K562 (cell line): ENCODE measurements at regions not wholly inside any gene's neighbourhood (a gene's known extent, or its start where the extent isn't known, plus 50 kb on each side); places are given as distances from the start of the nearest gene placed in this dataset.

Experiments
- ATAC-seq: fragments of 200-7000 bp; cut with Tn5 transposase; 3 replicates; pipeline ENCODE4 v1.9.1; 2020; ENCODE audit warnings: moderate library complexity
- BruUV-seq: library from RNA; stranded (reverse); fragments of 400-500 nt; replicated peaks from 2 replicates; lab custom pipeline; 2021; lab: Mats Ljungman, UMichigan
- CTCF ChIA-PET: fragments of 300-600 bp; formaldehyde crosslinking; extraction: SDS; loops from one replicate; lab custom pipeline; 2021; ENCODE audit warnings: low intra/inter-chr PET ratio; lab: Yijun Ruan, JAX
- POLR2A ChIA-PET: fragments of 300-600, 350-650 bp; sonication (Branson Sonifier 250); formaldehyde crosslinking; extraction: SDS; loops from one replicate; lab custom pipeline; 2021; ENCODE audit warnings: antibody characterized with exemption, inconsistent platforms; lab: Yijun Ruan, JAX
- DNase-seq, 4 experiments: peaks; one replicate each; pipeline versions ENCODE4 v3.0.0 to v3.0.0-alpha.2; 2011 to 2018; ENCODE audit warnings: low spot score in 3 of 4, mixed read lengths in 3 of 4; ENCODE audit errors: extremely low read depth in 1 of 4
- FAIRE-seq: peaks from 2 replicates; lab custom pipeline; 2011; peaks lifted over from hg19 to GRCh38; lab: Jason Lieb, UNC
- H2AFZ ChIP-seq: 2 replicates; pipeline ENCODE4 v1.6.0; 2011; ENCODE audit warnings: low read depth, low read length, control low read depth, inconsistent platforms
- H3K27ac ChIP-seq: fragments of 200-600 bp; 3 replicates; pipeline ENCODE4 v1.8.0; 2011; ENCODE audit warnings: low read depth, mild to moderate bottlenecking, control low read depth, inconsistent platforms, low read length, moderate library complexity, mixed read lengths; ENCODE audit errors: extremely low read depth
- H3K27me3 ChIP-seq, 2 experiments: fragments of 300-600 bp in 1 of 2; 2 replicates in 1 of 2; 3 replicates in 1 of 2; pipeline versions ENCODE4 v1.6.0 to v1.8.0; 2011; ENCODE audit warnings: inconsistent platforms in 2 of 2, low read length in 2 of 2, mild to moderate bottlenecking in 1 of 2, mixed read lengths in 1 of 2, moderate library complexity in 1 of 2; ENCODE audit not compliant: control insufficient read depth in 2 of 2, insufficient read depth in 2 of 2
- H3K36me3 ChIP-seq: fragments of 300-600 bp; 3 replicates; pipeline ENCODE4 v1.8.0; 2011; ENCODE audit warnings: mild to moderate bottlenecking, low read length, inconsistent platforms; ENCODE audit not compliant: control insufficient read depth, insufficient read depth
- H3K4me1 ChIP-seq, 2 experiments: fragments of 200-600 bp in 1 of 2; replicated peaks in 1 of 2; 2 replicates in 1 of 2; 3 replicates in 1 of 2; pipeline versions ENCODE4 v1.5.1 to v1.8.0; 2011; ENCODE audit warnings: inconsistent platforms in 2 of 2, low read length in 2 of 2, mild to moderate bottlenecking in 1 of 2, mixed read lengths in 1 of 2, moderate library complexity in 1 of 2; ENCODE audit not compliant: control insufficient read depth in 2 of 2, insufficient read depth in 2 of 2
- H3K4me2 ChIP-seq: 2 replicates; pipeline ENCODE4 v1.6.1; 2011; ENCODE audit warnings: low read length, control low read depth, inconsistent platforms, mixed read lengths; ENCODE audit not compliant: insufficient read depth
- H3K4me3 ChIP-seq: fragments of 200-600 bp; sonication (generic), shearing (Covaris generic); 2 replicates; pipeline ENCODE4 v1.5.1; 2016; ENCODE audit warnings: control low read depth, inconsistent platforms
- H3K79me2 ChIP-seq: fragments of 200-600 bp; 3 replicates; pipeline ENCODE4 v1.8.0; 2011; ENCODE audit warnings: low read length, inconsistent platforms; ENCODE audit not compliant: control insufficient read depth, insufficient read depth
- H3K9ac ChIP-seq, 2 experiments: 2 replicates each; pipeline versions ENCODE4 v1.6.0 to v1.6.1; 2011; ENCODE audit warnings: low read depth in 2 of 2, low read length in 2 of 2, control low read depth in 1 of 2, inconsistent platforms in 1 of 2, mild to moderate bottlenecking in 1 of 2, mixed read lengths in 1 of 2; ENCODE audit not compliant: insufficient read depth in 1 of 2
- H3K9me1 ChIP-seq: one replicate; pipeline ENCODE4 v1.6.0; 2011; ENCODE audit warnings: inconsistent platforms, mild to moderate bottlenecking, low read length, moderate library complexity; ENCODE audit not compliant: control insufficient read depth, insufficient read depth
- H3K9me3 ChIP-seq: replicated peaks from 2 replicates; pipeline ENCODE4 v1.5.1; 2011; ENCODE audit warnings: low read depth, low read length, inconsistent platforms; ENCODE audit not compliant: control insufficient read depth, insufficient read depth
- H4K20me1 ChIP-seq: replicated peaks from 2 replicates; pipeline ENCODE4 v1.6.1; 2011; ENCODE audit warnings: low read length, inconsistent platforms, mixed read lengths; ENCODE audit not compliant: control insufficient read depth, insufficient read depth
- CHD2 ChIP-seq: IDR thresholded peaks from 2 replicates; pipeline ENCODE4 v1.6.1; 2011; ENCODE audit warnings: low read depth, low read length
- CREM ChIP-seq: IDR thresholded peaks from 2 replicates; pipeline ENCODE4 v1.6.1; 2014; ENCODE audit warnings: antibody characterized with exemption, low read depth
- GTF2E2 ChIP-seq: fragments of 200-800 bp; sonication (Bioruptor generic); IDR thresholded peaks from 2 replicates; pipeline ENCODE4 v1.6.1; 2016; ENCODE audit warnings: missing genetic modification characterization, missing compliant biosample characterization
- RBM25 ChIP-seq: fragments of 200-400 bp; formaldehyde crosslinking; IDR thresholded peaks from 2 replicates; pipeline ENCODE4 v1.6.1; 2018; ENCODE audit warnings: low read length, low read depth, moderate library complexity; ENCODE audit not compliant: severe bottlenecking
- SIN3B ChIP-seq: fragments of 450-650 bp; IDR thresholded peaks from 2 replicates; pipeline ENCODE4 v1.6.1; 2017; ENCODE audit warnings: low read depth, mild to moderate bottlenecking, moderate library complexity
- SMAD3 ChIP-seq: fragments of 450-650 bp; formaldehyde crosslinking; conservative IDR thresholded peaks from 2 replicates; pipeline ENCODE4 v1.4.0; 2020; ENCODE audit warnings: mild to moderate bottlenecking
- ZFP1 ChIP-seq: fragments of 450-650 bp; formaldehyde crosslinking; IDR thresholded peaks from 2 replicates; pipeline ENCODE4 v1.4.0; 2020; ENCODE audit warnings: mild to moderate bottlenecking, mixed read lengths
- ZNF253 ChIP-seq: fragments of 250-450 bp; sonication (Bioruptor Pico); conservative IDR thresholded peaks from 2 replicates; pipeline ENCODE4 v1.6.1; 2021; ENCODE audit warnings: mild to moderate bottlenecking
- ZNF408 ChIP-seq: fragments of 250-450 bp; sonication (Bioruptor Pico); IDR thresholded peaks from 2 replicates; pipeline ENCODE4 v1.4.0; 2020; ENCODE audit warnings: low read depth, mild to moderate bottlenecking, moderate library complexity
- ZNF589 ChIP-seq: fragments of 200-800 bp; sonication (Bioruptor generic); IDR thresholded peaks from 2 replicates; pipeline ENCODE4 v1.6.1; 2016; ENCODE audit warnings: low read depth, missing genetic modification characterization, missing compliant biosample characterization
- WGBS: fragments of 100-300 bp; shearing (Covaris generic); methylation state at CpG from one replicate; pipeline ENCODE4 v1.1.6; 2016; ENCODE audit warnings: low coverage, mixed read lengths; ENCODE audit not compliant: insufficient coverage; ENCODE audit errors: missing lambda C conversion rate; 5-methylcytosine and 5-hydroxymethylcytosine counted together
- in situ Hi-C: fragments of 300-500 bp; cut with MboI; formaldehyde crosslinking; loops from 4 replicates; pipeline ENCODE4 v1.15.0; 2018; ENCODE audit warnings: inconsistent platforms, mixed read lengths
- intact Hi-C: fragments of 100-400 bp; cut with micrococcal nuclease; formaldehyde crosslinking; loops from 2 replicates; pipeline ENCODE4 v1.14.2; 2022
- TF ChIP-seq, protein P1 (sequence below): fragments of 250-450 bp; sonication (Bioruptor Pico); IDR thresholded peaks from 2 replicates; pipeline ENCODE4 v1.5.0; 2021; ENCODE audit warnings: mild to moderate bottlenecking, moderate library complexity
- TF ChIP-seq, protein P2 (sequence below): fragments of 450-650 bp; IDR thresholded peaks from 2 replicates; pipeline ENCODE4 v1.6.1; 2016
- TF ChIP-seq, protein P3 (sequence below): fragments of 450-650 bp; IDR thresholded peaks from 2 replicates; pipeline ENCODE4 v1.6.1; 2016; ENCODE audit warnings: antibody characterized with exemption
- TF ChIP-seq, protein P4 (sequence below): sonication (generic); formaldehyde crosslinking; IDR thresholded peaks from 2 replicates; pipeline ENCODE4 v1.8.1; 2023; ENCODE audit warnings: mild to moderate bottlenecking, missing genetic modification reagents

DNA sequence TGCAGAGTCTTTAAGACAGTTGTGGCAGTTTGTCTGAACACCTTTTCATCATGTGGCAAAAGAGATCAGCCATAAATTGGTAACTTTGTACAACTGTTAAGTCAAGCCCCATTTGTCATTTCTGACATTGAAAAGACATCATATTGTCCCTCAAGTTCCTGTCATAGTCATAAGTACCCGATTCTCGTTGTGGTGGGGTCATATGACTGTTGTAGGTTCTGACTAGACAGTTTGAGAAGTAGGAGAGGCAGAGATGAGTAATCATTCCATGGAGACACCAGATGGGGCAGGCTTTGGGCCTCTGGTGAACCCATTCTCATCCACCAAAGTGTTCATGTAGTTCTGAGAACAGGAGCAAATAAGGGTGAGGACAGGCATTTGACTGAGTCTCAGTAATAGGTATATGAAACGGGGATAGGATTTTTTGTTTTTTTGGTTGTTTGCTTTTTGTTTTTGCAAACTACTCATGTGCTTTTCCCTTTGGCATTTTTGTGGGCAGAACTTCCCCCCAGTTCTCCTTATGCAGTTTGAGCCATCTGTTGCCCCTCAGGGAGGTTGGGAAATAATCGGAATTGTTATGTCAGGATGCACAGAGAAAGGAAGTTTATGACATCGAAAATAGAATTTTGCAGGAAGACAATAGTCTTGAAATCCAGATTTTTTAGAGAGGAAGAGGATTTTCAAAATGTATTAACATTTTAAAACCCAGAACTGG is 86.9 kb upstream of the KCNE2 start (continued):
- TF ChIP-seq CHD2, result no peak
- TF ChIP-seq, protein P1, sequence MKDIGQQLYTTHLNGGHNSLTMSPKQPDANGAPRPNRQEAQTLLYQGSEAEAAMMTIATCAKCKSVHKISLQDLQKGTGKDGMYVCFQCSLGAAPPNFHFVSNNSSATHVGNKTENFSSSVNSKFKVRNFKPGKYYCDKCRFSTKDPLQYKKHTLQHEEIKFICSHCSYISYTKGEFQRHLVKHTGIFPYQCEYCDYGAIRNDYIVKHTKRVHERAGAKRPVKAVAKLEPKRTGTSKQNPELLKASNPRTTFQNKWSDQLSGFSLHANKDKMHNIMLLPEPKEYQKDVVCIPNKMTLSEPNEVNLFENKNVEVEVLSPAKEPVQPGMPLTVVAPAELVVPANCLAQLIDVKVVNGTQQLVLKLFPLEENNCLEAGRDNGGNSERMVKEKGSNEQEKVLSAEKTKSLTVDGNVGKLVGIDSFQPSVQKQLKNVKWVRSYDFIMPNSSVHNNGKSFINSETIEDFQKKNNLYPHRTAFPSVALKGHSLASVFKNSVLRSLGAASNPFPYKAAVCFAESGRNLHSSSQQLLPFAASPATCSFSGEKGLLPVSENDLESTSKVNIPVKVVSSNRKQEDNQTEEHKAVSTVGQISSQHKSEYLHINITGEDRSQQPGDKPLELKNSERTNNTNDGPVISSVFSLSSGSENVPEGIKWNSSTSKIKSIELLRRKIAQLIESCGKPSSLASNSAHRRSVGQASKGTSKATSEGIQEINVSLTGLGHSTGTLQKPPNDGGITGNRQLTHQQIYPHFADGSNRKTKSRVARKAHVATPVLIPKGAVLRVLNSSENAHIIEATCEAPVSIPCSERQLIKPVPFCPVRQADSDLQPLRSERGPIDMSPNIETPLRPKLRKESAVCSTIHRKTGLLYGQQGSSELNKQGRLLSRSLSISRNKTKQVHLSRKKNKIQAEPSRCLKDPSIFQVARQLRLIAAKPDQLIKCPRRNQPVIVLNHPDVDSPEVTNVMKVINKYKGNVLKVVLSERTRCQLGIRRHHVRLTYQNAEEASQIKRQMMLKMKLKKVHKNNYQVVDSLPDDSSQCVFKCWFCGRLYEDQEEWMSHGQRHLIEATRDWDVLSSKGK (CRISPR knock-in tag), result no peak
- TF ChIP-seq, protein P2, sequence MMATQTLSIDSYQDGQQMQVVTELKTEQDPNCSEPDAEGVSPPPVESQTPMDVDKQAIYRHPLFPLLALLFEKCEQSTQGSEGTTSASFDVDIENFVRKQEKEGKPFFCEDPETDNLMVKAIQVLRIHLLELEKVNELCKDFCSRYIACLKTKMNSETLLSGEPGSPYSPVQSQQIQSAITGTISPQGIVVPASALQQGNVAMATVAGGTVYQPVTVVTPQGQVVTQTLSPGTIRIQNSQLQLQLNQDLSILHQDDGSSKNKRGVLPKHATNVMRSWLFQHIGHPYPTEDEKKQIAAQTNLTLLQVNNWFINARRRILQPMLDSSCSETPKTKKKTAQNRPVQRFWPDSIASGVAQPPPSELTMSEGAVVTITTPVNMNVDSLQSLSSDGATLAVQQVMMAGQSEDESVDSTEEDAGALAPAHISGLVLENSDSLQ, result 0 out of 2 replicates have a peak, but pooled peaks have one; percentile 12

DNA sequence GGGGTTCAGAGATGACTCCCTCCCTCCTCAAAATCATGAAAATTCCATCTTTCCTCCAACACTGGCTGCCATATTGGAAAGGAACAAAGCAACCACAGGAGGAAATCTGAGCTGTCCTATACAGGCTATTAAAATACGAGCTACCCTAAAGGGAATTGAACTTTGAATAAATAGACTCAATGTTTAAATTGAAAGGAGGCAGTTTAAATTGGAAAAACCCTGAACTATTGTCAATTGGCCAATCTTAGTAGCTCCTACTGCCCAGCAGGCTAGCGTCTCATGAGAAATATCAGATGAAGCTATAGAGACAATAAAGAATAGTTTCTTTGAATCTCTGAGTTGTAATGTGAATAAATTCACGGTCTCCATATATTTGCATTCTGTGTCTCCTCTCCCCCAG is 85.4 kb upstream of the KCNE2 start:
- POLR2A ChIA-PET, result no interaction called here
- Histone ChIP-seq H3K9ac (no peak overlapping the region), H3K9me3 (no peaks in the 10 kb centered on the region), H3K4me1 (no peaks in the 10 kb centered on the region), H4K20me1 (no peaks in the 10 kb centered on the region), H2AFZ (no peak overlapping the region), H3K4me3 (no peak overlapping the region), H3K4me2 (no peak overlapping the region), H3K9me1 (no peaks in the 10 kb centered on the region), H3K27ac (no peak overlapping the region), H3K27me3 (peaks cover 44 to 58% of the 10 kb centered on the region in 2 experiments), H3K79me2 (no peaks in the 10 kb centered on the region), H3K36me3 (no peaks in the 10 kb centered on the region)
- CTCF ChIA-PET, result no interaction called here
- BruUV-seq, result no TSS peak
- no peak for TF ChIP-seq ZNF408 (CRISPR knock-in tag)
- TF ChIP-seq, protein P3, sequence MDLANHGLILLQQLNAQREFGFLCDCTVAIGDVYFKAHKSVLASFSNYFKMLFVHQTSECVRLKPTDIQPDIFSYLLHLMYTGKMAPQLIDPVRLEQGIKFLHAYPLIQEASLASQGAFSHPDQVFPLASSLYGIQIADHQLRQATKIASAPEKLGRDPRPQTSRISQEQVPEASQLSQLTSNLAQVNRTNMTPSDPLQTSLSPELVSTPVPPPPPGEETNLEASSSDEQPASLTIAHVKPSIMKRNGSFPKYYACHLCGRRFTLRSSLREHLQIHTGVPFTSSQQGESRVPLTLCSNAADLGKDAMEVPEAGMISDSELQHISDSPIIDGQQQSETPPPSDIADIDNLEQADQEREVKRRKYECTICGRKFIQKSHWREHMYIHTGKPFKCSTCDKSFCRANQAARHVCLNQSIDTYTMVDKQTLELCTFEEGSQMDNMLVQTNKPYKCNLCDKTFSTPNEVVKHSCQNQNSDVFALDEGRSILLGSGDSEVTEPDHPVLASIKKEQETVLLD, result no peak
- no peak for TF ChIP-seq GTF2E2 (tag)
- no peak for TF ChIP-seq SIN3B
- no peak for TF ChIP-seq ZNF253
- no peak for TF ChIP-seq SMAD3 (CRISPR knock-in tag)
- TF ChIP-seq, protein P4, sequence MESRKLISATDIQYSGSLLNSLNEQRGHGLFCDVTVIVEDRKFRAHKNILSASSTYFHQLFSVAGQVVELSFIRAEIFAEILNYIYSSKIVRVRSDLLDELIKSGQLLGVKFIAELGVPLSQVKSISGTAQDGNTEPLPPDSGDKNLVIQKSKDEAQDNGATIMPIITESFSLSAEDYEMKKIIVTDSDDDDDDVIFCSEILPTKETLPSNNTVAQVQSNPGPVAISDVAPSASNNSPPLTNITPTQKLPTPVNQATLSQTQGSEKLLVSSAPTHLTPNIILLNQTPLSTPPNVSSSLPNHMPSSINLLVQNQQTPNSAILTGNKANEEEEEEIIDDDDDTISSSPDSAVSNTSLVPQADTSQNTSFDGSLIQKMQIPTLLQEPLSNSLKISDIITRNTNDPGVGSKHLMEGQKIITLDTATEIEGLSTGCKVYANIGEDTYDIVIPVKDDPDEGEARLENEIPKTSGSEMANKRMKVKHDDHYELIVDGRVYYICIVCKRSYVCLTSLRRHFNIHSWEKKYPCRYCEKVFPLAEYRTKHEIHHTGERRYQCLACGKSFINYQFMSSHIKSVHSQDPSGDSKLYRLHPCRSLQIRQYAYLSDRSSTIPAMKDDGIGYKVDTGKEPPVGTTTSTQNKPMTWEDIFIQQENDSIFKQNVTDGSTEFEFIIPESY (CRISPR knock-in tag), result no peak
- no peak for TF ChIP-seq RBM25
- no peak for TF ChIP-seq CREM
- TF ChIP-seq ZFP1 (CRISPR knock-in tag), result no peak
- TF ChIP-seq ZNF589 (CRISPR knock-in tag), result no peak
- in situ Hi-C loops (no loop called here), intact Hi-C loops (no loop called here)
- FAIRE-seq, result no peak
- DNase-seq, result no peak
- WGBS, result 0% methylated on average over 3 of the region's 3 CpGs
- ATAC-seq, result no peak
